GM23248 (cell line): ENCODE measurements at regions not wholly inside any gene's neighbourhood (a gene's known extent, or its start where the extent isn't known, plus 50 kb on each side); places are given as distances from the start of the nearest gene placed in this dataset.

ENCODE experiments used
- EZH2 ChIP-seq: fragments of 200-600 bp; sonication (generic); IDR thresholded peaks from 2 replicates; pipeline ENCODE4 v1.6.1; 2018; ENCODE audit warnings: antibody characterized with exemption, mild to moderate bottlenecking; ENCODE audit not compliant: insufficient read depth, poor library complexity, severe bottlenecking
- EZH2phosphoT487 ChIP-seq: fragments of 200-600 bp; sonication (generic); IDR thresholded peaks from 2 replicates; pipeline ENCODE4 v1.6.1; 2018; ENCODE audit warnings: antibody characterized with exemption, moderate library complexity, mild to moderate bottlenecking, low read depth; ENCODE audit not compliant: insufficient read depth

DNA sequence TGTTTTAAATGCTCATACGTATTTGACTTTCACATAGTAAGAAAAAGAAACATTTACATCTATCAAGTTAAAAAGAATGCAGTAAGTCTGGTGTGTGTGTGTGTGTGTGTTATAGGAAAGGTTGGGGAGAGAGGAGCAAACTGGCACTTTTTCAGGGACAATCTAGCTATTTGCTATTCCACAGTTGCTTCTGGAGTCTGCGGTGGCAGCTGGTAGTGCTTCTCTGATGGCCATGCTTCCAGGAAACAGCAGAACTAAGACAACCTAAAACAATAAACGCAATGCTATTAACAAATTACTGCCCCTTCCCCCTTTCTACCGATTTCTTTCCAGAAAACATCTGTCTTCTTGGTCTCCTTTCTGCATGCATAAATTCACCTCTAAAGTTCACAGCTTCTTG, 70.0 kb upstream of the CDH10 start:
- TF ChIP-seq EZH2 (no peak), EZH2phosphoT487 (no peak)
